ENCODE measurements at regions not wholly inside any gene's neighbourhood (a gene's known extent, or its start where the extent isn't known, plus 50 kb on each side); places are given as distances from the start of the nearest gene placed in this dataset.
"Not testable (repeated sequence)": the region's sequence is repeated elsewhere in the genome, so short reads cannot be mapped to it uniquely, and the experiment has no call there.

GRCh38 chr2:87660164-87660563 is 87.7 kb upstream of the PLGLB2 start:
- not testable (repeated sequence) for DNase-seq

- DNase-seq, result not testable (repeated sequence)
These were observed 85.3 kb upstream of the PLGLB2 start for GRCh38 chr2:87662316-87663290.

GRCh38 chr2:87663347-87663746 is 84.5 kb upstream of the PLGLB2 start:
- DNase-seq, result not testable (repeated sequence)

- not testable (repeated sequence) for DNase-seq
These were observed 80.9 kb upstream of the PLGLB2 start for GRCh38 chr2:87667027-87667426.

- DNase-seq, result not testable (repeated sequence)
These were observed 79.5 kb upstream of the PLGLB2 start for GRCh38 chr2:87668361-87668760.

GRCh38 chr2:87669633-87670231 is 78.2 kb upstream of the PLGLB2 start:
- DNase-seq, result not testable (repeated sequence)

GRCh38 chr2:87672404-87672803 is 75.5 kb upstream of the PLGLB2 start:
- DNase-seq, result not testable (repeated sequence)

- DNase-seq, result not testable (repeated sequence)
These were observed 73.2 kb upstream of the PLGLB2 start for GRCh38 chr2:87674729-87675128.

- DNase-seq, result not testable (repeated sequence)
These were observed 72.4 kb upstream of the PLGLB2 start for GRCh38 chr2:87675487-87675886.

- DNase-seq, result not testable (repeated sequence)
These were observed 70.4 kb upstream of the PLGLB2 start for GRCh38 chr2:87677421-87677923.

GRCh38 chr2:87678742-87679173 is 69.1 kb upstream of the PLGLB2 start:
- DNase-seq, result not testable (repeated sequence)

GRCh38 chr2:87679950-87680349 is 67.9 kb upstream of the PLGLB2 start:
- not testable (repeated sequence) for DNase-seq

- DNase-seq, result not testable (repeated sequence)
These were observed 67.2 kb upstream of the PLGLB2 start for GRCh38 chr2:87680691-87681090.

GRCh38 chr2:87683451-87683850 is 64.4 kb upstream of the PLGLB2 start:
- DNase-seq, result peak; percentile 45

GRCh38 chr2:87683961-87684360 is 63.9 kb upstream of the PLGLB2 start:
- DNase-seq, result not testable (repeated sequence)

- not testable (repeated sequence) for DNase-seq
These were observed 62.3 kb upstream of the PLGLB2 start for GRCh38 chr2:87685558-87685957.

- DNase-seq, result not testable (repeated sequence)
These were observed 60.9 kb upstream of the PLGLB2 start for GRCh38 chr2:87686873-87687549.

- DNase-seq, result not testable (repeated sequence)
These were observed 60.2 kb upstream of the PLGLB2 start for GRCh38 chr2:87687550-87688270.

GRCh38 chr2:87691899-87692592 is 55.8 kb upstream of the PLGLB2 start:
- DNase-seq, result not testable (repeated sequence)

GRCh38 chr2:87692914-87693313 is 55.0 kb upstream of the PLGLB2 start:
- DNase-seq, result peak; percentile 15

GRCh38 chr2:87693882-87694281 is 54.0 kb upstream of the PLGLB2 start:
- not testable (repeated sequence) for DNase-seq

Measured in hematopoietic multipotent progenitor cell treated with erythropoietin and hydrocortisone succinate and interleukin-3 and kit ligand, for 6 days (in vitro differentiated cells).